Right lobe of liver (tissue), 6 donors: ENCODE measurements at regions not wholly inside any gene's neighbourhood (a gene's known extent, or its start where the extent isn't known, plus 50 kb on each side); places are given as distances from the start of the nearest gene placed in this dataset.

Source experiments
- ATAC-seq, 4 donors: fragments of 200-7000 bp; cut with Tn5 transposase; one replicate each; pipeline ENCODE4 v1.9.1; 2020; ENCODE audit warnings: mild to moderate bottlenecking in 4 of 4, moderate library complexity in 4 of 4
- DNase-seq, 3 donors: peaks; one replicate each; pipeline ENCODE4 v3.0.0-alpha.2; 2020
- H3K27ac ChIP-seq, 3 donors: fragments of 200-600 bp; one replicate each; pipeline ENCODE4 v1.8.0; 2022
- H3K27me3 ChIP-seq, 2 donors: fragments of 200-600 bp; one replicate each; pipeline ENCODE4 v1.8.0; 2022
- H3K36me3 ChIP-seq, 4 donors: fragments of 200-600 bp; sonication (generic) in 1 of 4; one replicate each; pipeline versions ENCODE4 v1.5.1 to v1.8.0; 2017 to 2022; ENCODE audit warnings: control low read depth in 1 of 4
- H3K4me1 ChIP-seq, 4 donors: fragments of 200-600 bp; sonication (generic) in 1 of 4; one replicate each; pipeline versions ENCODE4 v1.5.1 to v1.8.0; 2017 to 2022; ENCODE audit warnings: control low read depth in 1 of 4
- H3K4me3 ChIP-seq, 3 donors: fragments of 200-600 bp; one replicate each; pipeline ENCODE4 v1.8.0; 2022
- H3K9me3 ChIP-seq, 4 donors: fragments of 200-600 bp; sonication (generic) in 1 of 4; one replicate each; pipeline versions ENCODE4 v1.5.1 to v1.8.0; 2017 to 2022; ENCODE audit warnings: control low read depth in 1 of 4
- POLR2A ChIP-seq: fragments of 450-650 bp; IDR thresholded peaks from one replicate; pipeline ENCODE4 v1.6.1; 2017; ENCODE audit warnings: antibody characterized with exemption, mild to moderate bottlenecking
- WGBS: methylation state at CpG from one replicate; pipeline ENCODE4 v1.1.6; 2018; ENCODE audit warnings: low coverage, low lambda C conversion rate; ENCODE audit not compliant: insufficient coverage; ENCODE audit errors: missing lambda C conversion rate; 5-methylcytosine and 5-hydroxymethylcytosine counted together
- intact Hi-C, 2 donors: fragments of 100-400 bp; cut with DNase I; formaldehyde crosslinking; loops; one replicate each; pipeline versions ENCODE4 v1.11.2 to v1.14.1; 2022
- TF ChIP-seq, protein P1 (sequence below), 4 donors: fragments of 200-600 bp in 3 of 4; fragments of 450-650 bp in 1 of 4; IDR thresholded peaks; one replicate each; pipeline versions ENCODE4 v1.5.1 to v1.8.0; 2016 to 2022; ENCODE audit warnings: antibody characterized with exemption in 4 of 4, mild to moderate bottlenecking in 2 of 4
- donor health status: DM: no; HTN: yes; CAD: no.
- donor health status: DM: no; HTN: no; CAD: no.
- donor health status: DM: no; HTN: no; CAD: no.
- donor health status: DM: no; HTN: yes; CAD: no.
- donor health status: DM: no; HTN: yes; CAD: no.

DNA sequence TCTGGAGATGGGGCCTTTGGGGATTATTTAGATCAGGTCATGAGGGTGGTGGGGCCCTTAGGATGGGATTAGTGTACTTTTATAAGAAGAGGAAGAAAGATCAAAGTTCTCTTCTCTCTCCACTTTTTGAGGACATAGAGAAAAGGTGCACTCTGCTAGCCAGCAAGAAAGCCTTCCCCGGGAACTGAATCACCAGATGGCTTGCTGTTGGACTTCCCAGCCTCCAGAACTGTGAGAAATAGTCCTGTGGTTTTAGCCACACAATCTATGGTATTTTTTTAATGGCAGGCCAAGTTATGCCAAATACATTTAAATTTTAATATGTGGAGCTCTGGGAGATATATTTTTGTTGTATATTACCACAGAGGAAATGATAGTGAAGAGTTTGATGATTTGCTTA lies 385.8 kb downstream of the KLF12 start:
- H3K4me1 ChIP-seq, result no peaks in the 10 kb centered on the region
- no peak for ATAC-seq
- H3K27me3 ChIP-seq, result no peaks in the 10 kb centered on the region
- no peaks in the 10 kb centered on the region for H3K9me3 ChIP-seq
- H3K27ac ChIP-seq, result no peak overlapping the region
- H3K36me3 ChIP-seq, result no peaks in the 10 kb centered on the region
- DNase-seq, result no peak
- no peak overlapping the region for H3K4me3 ChIP-seq
- WGBS, result 89% methylated on average over 1 of the region's 1 CpG
- intact Hi-C loops, result no loop called here
- TF ChIP-seq, protein P1, sequence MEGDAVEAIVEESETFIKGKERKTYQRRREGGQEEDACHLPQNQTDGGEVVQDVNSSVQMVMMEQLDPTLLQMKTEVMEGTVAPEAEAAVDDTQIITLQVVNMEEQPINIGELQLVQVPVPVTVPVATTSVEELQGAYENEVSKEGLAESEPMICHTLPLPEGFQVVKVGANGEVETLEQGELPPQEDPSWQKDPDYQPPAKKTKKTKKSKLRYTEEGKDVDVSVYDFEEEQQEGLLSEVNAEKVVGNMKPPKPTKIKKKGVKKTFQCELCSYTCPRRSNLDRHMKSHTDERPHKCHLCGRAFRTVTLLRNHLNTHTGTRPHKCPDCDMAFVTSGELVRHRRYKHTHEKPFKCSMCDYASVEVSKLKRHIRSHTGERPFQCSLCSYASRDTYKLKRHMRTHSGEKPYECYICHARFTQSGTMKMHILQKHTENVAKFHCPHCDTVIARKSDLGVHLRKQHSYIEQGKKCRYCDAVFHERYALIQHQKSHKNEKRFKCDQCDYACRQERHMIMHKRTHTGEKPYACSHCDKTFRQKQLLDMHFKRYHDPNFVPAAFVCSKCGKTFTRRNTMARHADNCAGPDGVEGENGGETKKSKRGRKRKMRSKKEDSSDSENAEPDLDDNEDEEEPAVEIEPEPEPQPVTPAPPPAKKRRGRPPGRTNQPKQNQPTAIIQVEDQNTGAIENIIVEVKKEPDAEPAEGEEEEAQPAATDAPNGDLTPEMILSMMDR (IDR thresholded peaks at IDR 0.05), result no peak
- no peak for TF ChIP-seq POLR2A

DNA sequence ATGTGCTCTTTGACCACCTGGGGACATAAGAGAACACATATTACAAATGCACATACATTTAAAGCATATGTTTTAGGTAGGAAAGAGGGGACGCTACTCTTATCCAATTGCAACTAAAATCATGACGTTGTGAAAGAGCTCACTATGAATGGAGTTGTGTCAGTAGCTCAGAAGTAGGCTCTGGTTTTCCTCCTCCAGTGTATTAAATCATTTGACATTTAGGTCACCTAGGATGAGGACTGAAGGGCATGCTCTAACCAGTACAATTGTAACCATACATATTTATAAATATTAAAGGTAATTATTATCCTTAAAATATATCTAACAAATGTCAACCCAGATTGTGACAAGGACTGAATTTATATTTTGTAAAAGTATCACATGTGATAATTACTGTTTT lies 389.0 kb downstream of the KLF12 start:
- H3K27ac ChIP-seq, result no peak overlapping the region
- H3K27me3 ChIP-seq, result no peaks in the 10 kb centered on the region
- H3K9me3 ChIP-seq, result no peaks in the 10 kb centered on the region
- 92% methylated on average over 2 of the region's 2 CpGs for WGBS
- no peak for ATAC-seq
- H3K4me1 ChIP-seq, result no peaks in the 10 kb centered on the region
- TF ChIP-seq, protein P1 (IDR thresholded peaks at IDR 0.05), result no peak
- no peak for TF ChIP-seq POLR2A
- H3K4me3 ChIP-seq, result no peak overlapping the region
- no peaks in the 10 kb centered on the region for H3K36me3 ChIP-seq
- DNase-seq, result no peak
- intact Hi-C loops, result no loop called here

DNA sequence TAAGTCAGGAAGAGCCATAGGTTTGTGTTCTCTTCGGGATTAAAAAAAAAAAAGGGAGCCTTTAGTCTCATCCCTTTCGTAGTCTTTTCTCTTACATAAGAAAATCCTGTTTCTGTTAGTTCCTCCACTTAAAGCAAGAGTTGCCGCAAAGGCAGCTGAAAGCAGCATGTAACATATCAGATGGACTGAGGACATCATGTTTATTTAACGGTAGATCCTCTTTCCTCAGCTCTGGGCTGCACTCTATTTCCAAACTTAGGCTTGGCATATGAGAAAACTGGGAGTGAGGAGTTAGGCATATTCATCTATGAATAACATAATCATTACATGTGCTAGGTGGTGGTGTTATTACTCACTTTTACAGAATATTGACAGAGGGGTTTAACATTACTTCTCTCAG lies 391.2 kb downstream of the KLF12 start:
- H3K4me3 ChIP-seq, result no peak overlapping the region
- DNase-seq (no peak), ATAC-seq (no peak)
- H3K9me3 ChIP-seq, result no peaks in the 10 kb centered on the region
- no peaks in the 10 kb centered on the region for H3K36me3 ChIP-seq
- no peak for TF ChIP-seq POLR2A
- TF ChIP-seq, protein P1 (IDR thresholded peaks at IDR 0.05), result no peak
- H3K27ac ChIP-seq, result no peak overlapping the region
- intact Hi-C loops, result no loop called here
- WGBS, result 64% methylated on average over 4 of the region's 4 CpGs
- no peaks in the 10 kb centered on the region for H3K27me3 ChIP-seq
- no peaks in the 10 kb centered on the region for H3K4me1 ChIP-seq

DNA sequence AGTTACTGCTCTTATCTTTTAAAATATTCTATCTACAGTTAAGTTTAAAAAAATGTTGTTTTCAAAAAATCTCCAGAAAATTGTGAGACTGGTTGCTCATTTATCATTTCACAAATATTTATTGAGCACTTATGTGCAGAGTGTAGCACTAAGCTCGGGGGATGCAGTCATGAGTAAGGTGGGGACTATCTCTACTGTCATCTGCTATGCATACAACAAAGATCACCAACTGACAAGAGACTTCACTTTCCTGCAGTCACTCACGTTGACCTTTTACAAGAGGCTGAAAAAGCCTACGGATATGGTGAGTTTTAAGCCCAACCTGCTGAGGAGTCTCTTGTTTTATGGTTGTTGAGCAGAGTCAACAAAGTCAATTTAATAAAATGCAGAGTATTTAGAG lies 392.5 kb downstream of the KLF12 start:
- Histone ChIP-seq H3K9me3 (no peaks in the 10 kb centered on the region), H3K4me1 (no peaks in the 10 kb centered on the region), H3K27ac (no peak overlapping the region), H3K36me3 (no peaks in the 10 kb centered on the region), H3K27me3 (no peaks in the 10 kb centered on the region), H3K4me3 (no peak overlapping the region)
- DNase-seq, result no peak
- 66% methylated on average over 3 of the region's 3 CpGs for WGBS
- ATAC-seq, result no peak
- intact Hi-C loops, result no loop called here
- TF ChIP-seq POLR2A, result no peak
- TF ChIP-seq, protein P1 (IDR thresholded peaks at IDR 0.05), result no peak

DNA sequence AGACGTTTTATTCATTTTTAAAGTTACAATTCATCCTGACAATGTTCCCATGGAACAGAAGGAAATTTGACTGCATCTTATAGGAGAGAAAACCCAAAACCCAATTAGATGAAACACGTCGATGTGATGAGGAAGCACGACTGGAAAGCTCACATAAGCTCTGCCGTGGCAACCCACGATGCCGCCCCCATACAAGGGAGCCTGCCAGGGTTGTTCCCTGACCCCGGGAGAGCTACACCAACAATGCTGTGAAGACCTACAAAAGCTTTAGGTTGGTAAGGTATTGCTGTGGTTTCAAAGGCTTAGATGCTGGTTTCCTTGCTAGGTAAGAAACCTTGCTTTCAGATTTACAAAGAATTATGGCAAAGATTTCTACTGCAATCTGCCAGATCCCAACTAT lies 393.1 kb downstream of the KLF12 start:
- no peak for ATAC-seq
- no peak overlapping the region for H3K27ac ChIP-seq
- intact Hi-C loops, result no loop called here

More for the DNA sequence above, 393.1 kb downstream of the KLF12 start:
- H3K4me1 ChIP-seq, result no peaks in the 10 kb centered on the region
- no peaks in the 10 kb centered on the region for H3K9me3 ChIP-seq
- no peak overlapping the region for H3K4me3 ChIP-seq
- no peak for TF ChIP-seq POLR2A
- TF ChIP-seq, protein P1 (IDR thresholded peaks at IDR 0.05), result no peak
- no peaks in the 10 kb centered on the region for H3K27me3 ChIP-seq
- WGBS, result 74% methylated on average over 8 of the region's 8 CpGs
- DNase-seq, result no peak
- no peaks in the 10 kb centered on the region for H3K36me3 ChIP-seq
